Activated naive CD4-positive, alpha-beta T cell treated with anti-CD3 and anti-CD28 coated beads, Interleukin-2, amount 50 U/mL, for 24 hours (primary cell): ENCODE measurements at regions not wholly inside any gene's neighbourhood (a gene's known extent, or its start where the extent isn't known, plus 50 kb on each side); places are given as distances from the start of the nearest gene placed in this dataset.
"Not testable (repeated sequence)": the region's sequence is repeated elsewhere in the genome, so short reads cannot be mapped to it uniquely, and the experiment has no call there.

ENCODE experiments used
- H3K27ac Mint-ChIP-seq: one replicate; pipeline ENCODE4 v1.8.0; 2021; ENCODE audit warnings: mild to moderate bottlenecking, mixed read lengths
- H3K27me3 Mint-ChIP-seq: one replicate; pipeline ENCODE4 v1.8.0; 2021; ENCODE audit warnings: mixed read lengths
- H3K36me3 Mint-ChIP-seq: one replicate; pipeline ENCODE4 v1.8.0; 2021; ENCODE audit warnings: mixed read lengths
- H3K4me1 Mint-ChIP-seq: one replicate; pipeline ENCODE4 v1.8.0; 2021; ENCODE audit warnings: mixed read lengths
- H3K4me3 Mint-ChIP-seq: one replicate; pipeline ENCODE4 v1.8.0; 2021; ENCODE audit warnings: mild to moderate bottlenecking, mixed read lengths
- H3K9me3 Mint-ChIP-seq: one replicate; pipeline ENCODE4 v1.8.0; 2021; ENCODE audit warnings: mixed read lengths

- no peak overlapping the region for H3K27ac Mint-ChIP-seq
- no peak overlapping the region for H3K4me3 Mint-ChIP-seq
- peaks cover 5% of the 10 kb centered on the region for H3K4me1 Mint-ChIP-seq
- no peaks in the 10 kb centered on the region for H3K9me3 Mint-ChIP-seq
- H3K36me3 Mint-ChIP-seq = no peaks in the 10 kb centered on the region
- H3K27me3 Mint-ChIP-seq = no peaks in the 10 kb centered on the region
Measured at GRCh38 chr5:68129364-68129763, 86.2 kb upstream of the PIK3R1 start.

- Mint-ChIP-seq H3K36me3 (no peaks in the 10 kb centered on the region), H3K27me3 (no peaks in the 10 kb centered on the region), H3K4me3 (no peak overlapping the region), H3K4me1 (peaks cover 17% of the 10 kb centered on the region), H3K27ac (no peak overlapping the region), H3K9me3 (no peaks in the 10 kb centered on the region)
Measured at GRCh38 chr5:68126886-68127285, 88.7 kb upstream of the PIK3R1 start.

- peaks cover 28% of the 10 kb centered on the region for H3K4me1 Mint-ChIP-seq
- no peaks in the 10 kb centered on the region for H3K36me3 Mint-ChIP-seq
- H3K27ac Mint-ChIP-seq = no peak overlapping the region
- no peaks in the 10 kb centered on the region for H3K9me3 Mint-ChIP-seq
- no peak overlapping the region for H3K4me3 Mint-ChIP-seq
- no peaks in the 10 kb centered on the region for H3K27me3 Mint-ChIP-seq
Measured at GRCh38 chr5:68122439-68123328, 92.9 kb upstream of the PIK3R1 start.

GRCh38 chr5:68116868-68117411 lies 98.6 kb upstream of the PIK3R1 start:
- no peak overlapping the region for H3K4me3 Mint-ChIP-seq
- H3K4me1 Mint-ChIP-seq = peaks cover 20% of the 10 kb centered on the region
- H3K27ac Mint-ChIP-seq = no peak overlapping the region
- H3K27me3 Mint-ChIP-seq = no peaks in the 10 kb centered on the region
- no peaks in the 10 kb centered on the region for H3K36me3 Mint-ChIP-seq
- H3K9me3 Mint-ChIP-seq = no peaks in the 10 kb centered on the region

- no peak overlapping the region for H3K4me3 Mint-ChIP-seq
- H3K36me3 Mint-ChIP-seq = no peaks in the 10 kb centered on the region
- no peaks in the 10 kb centered on the region for H3K27me3 Mint-ChIP-seq
- H3K27ac Mint-ChIP-seq = no peak overlapping the region
- peaks cover 20% of the 10 kb centered on the region for H3K4me1 Mint-ChIP-seq
- no peaks in the 10 kb centered on the region for H3K9me3 Mint-ChIP-seq
Measured at GRCh38 chr5:68116408-68116807, 99.1 kb upstream of the PIK3R1 start.

- Mint-ChIP-seq H3K27ac (no peak overlapping the region), H3K36me3 (no peaks in the 10 kb centered on the region), H3K4me1 (peaks cover 20% of the 10 kb centered on the region), H3K4me3 (no peak overlapping the region), H3K9me3 (no peaks in the 10 kb centered on the region), H3K27me3 (no peaks in the 10 kb centered on the region)
Measured at GRCh38 chr5:68115584-68115983, 100.0 kb upstream of the PIK3R1 start.

GRCh38 chr5:68114378-68115040 lies 101.0 kb upstream of the PIK3R1 start:
- Mint-ChIP-seq H3K27ac (no peak overlapping the region), H3K27me3 (no peaks in the 10 kb centered on the region), H3K36me3 (no peaks in the 10 kb centered on the region), H3K4me3 (no peak overlapping the region), H3K9me3 (no peaks in the 10 kb centered on the region), H3K4me1 (peaks cover 12% of the 10 kb centered on the region)

- H3K4me3 Mint-ChIP-seq = no peak overlapping the region
- H3K27me3 Mint-ChIP-seq = no peaks in the 10 kb centered on the region
- H3K36me3 Mint-ChIP-seq = no peaks in the 10 kb centered on the region
- no peaks in the 10 kb centered on the region for H3K9me3 Mint-ChIP-seq
- peaks cover 9% of the 10 kb centered on the region for H3K4me1 Mint-ChIP-seq
- no peak overlapping the region for H3K27ac Mint-ChIP-seq
Measured at GRCh38 chr5:68112658-68113057, 102.9 kb upstream of the PIK3R1 start.

- Mint-ChIP-seq H3K9me3 (no peaks in the 10 kb centered on the region), H3K4me3 (no peak overlapping the region), H3K27me3 (no peaks in the 10 kb centered on the region), H3K36me3 (no peaks in the 10 kb centered on the region), H3K27ac (no peak overlapping the region), H3K4me1 (peaks cover 9% of the 10 kb centered on the region)
Measured at GRCh38 chr5:68110894-68111293, 104.7 kb upstream of the PIK3R1 start.

GRCh38 chr5:68110264-68110663 lies 105.3 kb upstream of the PIK3R1 start:
- peaks cover 1% of the 10 kb centered on the region for H3K27me3 Mint-ChIP-seq
- H3K27ac Mint-ChIP-seq = no peak overlapping the region
- no peaks in the 10 kb centered on the region for H3K36me3 Mint-ChIP-seq
- H3K9me3 Mint-ChIP-seq = no peaks in the 10 kb centered on the region
- no peak overlapping the region for H3K4me3 Mint-ChIP-seq
- peaks cover 9% of the 10 kb centered on the region for H3K4me1 Mint-ChIP-seq

- not testable (repeated sequence) for H3K27me3 Mint-ChIP-seq, H3K9me3 Mint-ChIP-seq, H3K4me3 Mint-ChIP-seq, H3K4me1 Mint-ChIP-seq, H3K27ac Mint-ChIP-seq, H3K36me3 Mint-ChIP-seq
Measured at GRCh38 chr5:68104217-68104616, 111.3 kb upstream of the PIK3R1 start.

GRCh38 chr5:68103297-68103696 lies 112.3 kb upstream of the PIK3R1 start:
- not testable (repeated sequence) for H3K4me3 Mint-ChIP-seq, H3K36me3 Mint-ChIP-seq, H3K27me3 Mint-ChIP-seq, H3K9me3 Mint-ChIP-seq, H3K4me1 Mint-ChIP-seq, H3K27ac Mint-ChIP-seq

- Mint-ChIP-seq H3K27ac (no peak overlapping the region), H3K9me3 (no peaks in the 10 kb centered on the region), H3K27me3 (no peaks in the 10 kb centered on the region), H3K36me3 (peaks cover 5% of the 10 kb centered on the region), H3K4me3 (no peak overlapping the region), H3K4me1 (no peaks in the 10 kb centered on the region)
Measured at GRCh38 chr5:68099327-68099726, 116.2 kb upstream of the PIK3R1 start.

GRCh38 chr5:68093455-68094159 lies 121.9 kb upstream of the PIK3R1 start:
- Mint-ChIP-seq H3K27me3 (no peaks in the 10 kb centered on the region), H3K27ac (no peak overlapping the region), H3K36me3 (no peaks in the 10 kb centered on the region), H3K9me3 (no peaks in the 10 kb centered on the region), H3K4me3 (no peak overlapping the region), H3K4me1 (no peaks in the 10 kb centered on the region)

GRCh38 chr5:68088302-68088701 lies 127.3 kb upstream of the PIK3R1 start:
- Mint-ChIP-seq H3K27me3 (peaks cover 1% of the 10 kb centered on the region), H3K36me3 (no peaks in the 10 kb centered on the region), H3K27ac (no peak overlapping the region), H3K4me1 (no peaks in the 10 kb centered on the region), H3K9me3 (no peaks in the 10 kb centered on the region), H3K4me3 (no peak overlapping the region)

- H3K4me1 Mint-ChIP-seq = no peaks in the 10 kb centered on the region
- H3K27me3 Mint-ChIP-seq = peaks cover 1% of the 10 kb centered on the region
- no peak overlapping the region for H3K27ac Mint-ChIP-seq
- H3K4me3 Mint-ChIP-seq = no peak overlapping the region
- H3K36me3 Mint-ChIP-seq = no peaks in the 10 kb centered on the region
- no peaks in the 10 kb centered on the region for H3K9me3 Mint-ChIP-seq
Measured at GRCh38 chr5:68087866-68088265, 127.7 kb upstream of the PIK3R1 start.
